Endothelial cell of umbilical vein (primary cell): ENCODE measurements at regions not wholly inside any gene's neighbourhood (a gene's known extent, or its start where the extent isn't known, plus 50 kb on each side); places are given as distances from the start of the nearest gene placed in this dataset.

Experiments
- GATA2 ChIP-seq: IDR thresholded peaks from 2 replicates; pipeline ENCODE4 v1.7.0; 2011; ENCODE audit warnings: low read depth, mild to moderate bottlenecking, moderate library complexity, mixed read lengths, low read length; ENCODE audit not compliant: insufficient read length, insufficient read depth
- POLR2A ChIP-seq: IDR thresholded peaks from 2 replicates; pipeline ENCODE4 v1.6.1; 2012; ENCODE audit warnings: low read depth, mild to moderate bottlenecking, control low read depth, low read length
- POLR2AphosphoS5 ChIP-seq: IDR thresholded peaks from 2 replicates; pipeline ENCODE4 v1.6.1; 2012; ENCODE audit warnings: low read depth, mild to moderate bottlenecking, control low read depth, low read length, moderate library complexity; ENCODE audit not compliant: insufficient read depth
- TF ChIP-seq, protein P1 (sequence below), 2 donors: IDR thresholded peaks; 1 replicate in 1 of 2; 2 replicates in 1 of 2; pipeline ENCODE4 v1.5.1; 2011; ENCODE audit warnings: low read length in 2 of 2, mild to moderate bottlenecking in 2 of 2, moderate library complexity in 2 of 2, control low read depth in 1 of 2, inconsistent platforms in 1 of 2, low read depth in 1 of 2; ENCODE audit not compliant: insufficient read depth in 1 of 2; ENCODE audit errors: extremely low read depth in 1 of 2

DNA sequence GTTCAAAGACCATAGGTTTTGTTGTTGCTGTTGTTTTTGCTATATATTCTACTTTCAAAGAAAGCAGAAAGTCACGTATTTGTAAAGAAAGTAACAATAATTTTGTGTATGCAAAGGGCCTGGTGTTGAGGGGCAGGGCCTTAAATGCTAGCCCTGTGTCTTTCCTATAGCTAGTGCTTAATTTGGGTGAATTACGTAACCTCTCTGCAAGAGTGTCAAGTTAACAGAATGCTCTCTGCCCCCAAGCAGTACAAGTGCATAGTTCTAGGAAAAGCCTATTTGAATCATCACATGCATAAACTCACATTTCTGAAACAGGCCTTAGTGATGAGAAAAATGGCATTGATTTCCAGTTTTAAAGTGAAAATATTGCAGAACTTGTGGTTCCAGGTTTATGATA is 663.6 kb downstream of the STIM2 start:
- TF ChIP-seq, protein P1, sequence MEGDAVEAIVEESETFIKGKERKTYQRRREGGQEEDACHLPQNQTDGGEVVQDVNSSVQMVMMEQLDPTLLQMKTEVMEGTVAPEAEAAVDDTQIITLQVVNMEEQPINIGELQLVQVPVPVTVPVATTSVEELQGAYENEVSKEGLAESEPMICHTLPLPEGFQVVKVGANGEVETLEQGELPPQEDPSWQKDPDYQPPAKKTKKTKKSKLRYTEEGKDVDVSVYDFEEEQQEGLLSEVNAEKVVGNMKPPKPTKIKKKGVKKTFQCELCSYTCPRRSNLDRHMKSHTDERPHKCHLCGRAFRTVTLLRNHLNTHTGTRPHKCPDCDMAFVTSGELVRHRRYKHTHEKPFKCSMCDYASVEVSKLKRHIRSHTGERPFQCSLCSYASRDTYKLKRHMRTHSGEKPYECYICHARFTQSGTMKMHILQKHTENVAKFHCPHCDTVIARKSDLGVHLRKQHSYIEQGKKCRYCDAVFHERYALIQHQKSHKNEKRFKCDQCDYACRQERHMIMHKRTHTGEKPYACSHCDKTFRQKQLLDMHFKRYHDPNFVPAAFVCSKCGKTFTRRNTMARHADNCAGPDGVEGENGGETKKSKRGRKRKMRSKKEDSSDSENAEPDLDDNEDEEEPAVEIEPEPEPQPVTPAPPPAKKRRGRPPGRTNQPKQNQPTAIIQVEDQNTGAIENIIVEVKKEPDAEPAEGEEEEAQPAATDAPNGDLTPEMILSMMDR (IDR thresholded peaks at IDR 0.05; ENCODE audit: extremely low read depth in 1 of 2, insufficient read depth in 1 of 2, low read depth in 1 of 2, low read length in 2 of 2) = no peak
- no peak for TF ChIP-seq POLR2A
- no peak for TF ChIP-seq POLR2AphosphoS5
- TF ChIP-seq GATA2 = no peak
